HEK293 (cell line): ENCODE measurements at regions not wholly inside any gene's neighbourhood (a gene's known extent, or its start where the extent isn't known, plus 50 kb on each side); places are given as distances from the start of the nearest gene placed in this dataset.

ENCODE experiments used
- GLI4 ChIP-seq: fragments of 450-650 bp; formaldehyde crosslinking; IDR thresholded peaks from 2 replicates; pipeline ENCODE4 v1.5.1; 2016; ENCODE audit warnings: missing biosample characterization, missing genetic modification characterization
- HOXD13 ChIP-seq: sonication (generic); formaldehyde crosslinking; IDR thresholded peaks from 2 replicates; pipeline ENCODE4 v1.8.0; 2022; ENCODE audit warnings: missing genetic modification reagents, borderline replicate concordance
- SALL2 ChIP-seq: fragments of 450-650 bp; formaldehyde crosslinking; IDR thresholded peaks from 2 replicates; pipeline ENCODE4 v1.5.0; 2017; ENCODE audit warnings: missing biosample characterization, mild to moderate bottlenecking, missing genetic modification characterization, borderline replicate concordance
- ZBTB20 ChIP-seq: fragments of 450-650 bp; formaldehyde crosslinking; IDR thresholded peaks from 2 replicates; pipeline ENCODE4 v1.5.1; 2016; ENCODE audit warnings: missing biosample characterization, missing genetic modification characterization
- ZFP41 ChIP-seq: fragments of 450-650 bp; formaldehyde crosslinking; IDR thresholded peaks from 2 replicates; pipeline ENCODE4 v1.5.1; 2016; ENCODE audit warnings: missing biosample characterization, missing genetic modification characterization, borderline replicate concordance
- ZNF510 ChIP-seq: fragments of 450-650 bp; formaldehyde crosslinking; IDR thresholded peaks from 2 replicates; pipeline ENCODE4 v1.5.1; 2018; ENCODE audit warnings: mild to moderate bottlenecking, missing genetic modification characterization, missing biosample characterization; ENCODE audit not compliant: insufficient replicate concordance
- ZNF776 ChIP-seq: fragments of 450-650 bp; formaldehyde crosslinking; IDR thresholded peaks from 2 replicates; pipeline ENCODE4 v1.5.0; 2017; ENCODE audit warnings: missing biosample characterization, missing genetic modification characterization, borderline replicate concordance
- ZNF837 ChIP-seq: fragments of 450-650 bp; formaldehyde crosslinking; IDR thresholded peaks from 2 replicates; pipeline ENCODE4 v1.5.1; 2016; ENCODE audit warnings: missing biosample characterization, missing genetic modification characterization
- TF ChIP-seq, protein P1 (sequence below): fragments of 450-650 bp; formaldehyde crosslinking; IDR thresholded peaks from 2 replicates; pipeline ENCODE4 v1.5.1; 2016; ENCODE audit warnings: missing biosample characterization, missing genetic modification characterization
- TF ChIP-seq, protein P2 (sequence below): fragments of 450-650 bp; formaldehyde crosslinking; IDR thresholded peaks from 2 replicates; pipeline ENCODE4 v1.5.1; 2016; ENCODE audit warnings: missing biosample characterization, missing genetic modification characterization
- TF ChIP-seq, protein P3 (sequence below): fragments of 450-650 bp; formaldehyde crosslinking; conservative IDR thresholded peaks from 2 replicates; pipeline ENCODE4 v1.5.1; 2016; ENCODE audit warnings: low read depth, missing biosample characterization, missing genetic modification characterization
- TF ChIP-seq, protein P4 (sequence below): fragments of 450-650 bp; formaldehyde crosslinking; IDR thresholded peaks from 2 replicates; pipeline ENCODE4 v1.5.1; 2016; ENCODE audit warnings: missing biosample characterization, missing genetic modification characterization
- TF ChIP-seq, protein P5 (sequence below): fragments of 450-650 bp; formaldehyde crosslinking; IDR thresholded peaks from 2 replicates; pipeline ENCODE4 v1.5.1; 2016; ENCODE audit warnings: missing biosample characterization, missing genetic modification characterization
- TF ChIP-seq, protein P6 (sequence below): fragments of 450-650 bp; formaldehyde crosslinking; IDR thresholded peaks from 2 replicates; pipeline ENCODE4 v1.5.1; 2016; ENCODE audit warnings: missing biosample characterization, missing genetic modification characterization

DNA sequence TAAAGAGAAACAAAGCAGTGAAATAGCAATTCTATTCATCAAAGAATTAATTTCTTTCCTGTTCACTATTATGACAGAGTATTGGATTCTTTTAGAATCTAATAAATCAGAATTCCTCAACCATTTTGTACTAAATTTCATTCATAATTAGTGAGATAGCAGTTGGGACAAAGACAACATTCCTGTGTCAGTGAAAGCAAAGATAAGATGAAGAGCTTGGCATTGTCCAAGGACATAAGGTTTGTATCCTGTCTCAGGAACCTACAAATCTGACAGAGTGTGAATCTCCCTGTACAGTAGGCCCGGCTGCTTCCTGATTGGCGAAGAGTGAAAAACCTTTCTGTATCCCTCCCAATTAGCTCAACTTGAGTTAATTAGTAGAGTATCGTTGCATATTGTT is 349.1 kb downstream of the ISL1 start:
- TF ChIP-seq, protein P1, sequence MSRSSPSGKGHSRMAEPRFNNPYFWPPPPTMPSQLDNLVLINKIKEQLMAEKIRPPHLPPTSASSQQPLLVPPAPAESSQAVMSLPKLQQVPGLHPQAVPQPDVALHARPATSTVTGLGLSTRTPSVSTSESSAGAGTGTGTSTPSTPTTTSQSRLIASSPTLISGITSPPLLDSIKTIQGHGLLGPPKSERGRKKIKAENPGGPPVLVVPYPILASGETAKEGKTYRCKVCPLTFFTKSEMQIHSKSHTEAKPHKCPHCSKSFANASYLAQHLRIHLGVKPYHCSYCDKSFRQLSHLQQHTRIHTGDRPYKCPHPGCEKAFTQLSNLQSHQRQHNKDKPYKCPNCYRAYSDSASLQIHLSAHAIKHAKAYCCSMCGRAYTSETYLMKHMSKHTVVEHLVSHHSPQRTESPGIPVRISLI, result no peak
- no peak for TF ChIP-seq GLI4 (tag by site-specific recombination)
- TF ChIP-seq, protein P2, sequence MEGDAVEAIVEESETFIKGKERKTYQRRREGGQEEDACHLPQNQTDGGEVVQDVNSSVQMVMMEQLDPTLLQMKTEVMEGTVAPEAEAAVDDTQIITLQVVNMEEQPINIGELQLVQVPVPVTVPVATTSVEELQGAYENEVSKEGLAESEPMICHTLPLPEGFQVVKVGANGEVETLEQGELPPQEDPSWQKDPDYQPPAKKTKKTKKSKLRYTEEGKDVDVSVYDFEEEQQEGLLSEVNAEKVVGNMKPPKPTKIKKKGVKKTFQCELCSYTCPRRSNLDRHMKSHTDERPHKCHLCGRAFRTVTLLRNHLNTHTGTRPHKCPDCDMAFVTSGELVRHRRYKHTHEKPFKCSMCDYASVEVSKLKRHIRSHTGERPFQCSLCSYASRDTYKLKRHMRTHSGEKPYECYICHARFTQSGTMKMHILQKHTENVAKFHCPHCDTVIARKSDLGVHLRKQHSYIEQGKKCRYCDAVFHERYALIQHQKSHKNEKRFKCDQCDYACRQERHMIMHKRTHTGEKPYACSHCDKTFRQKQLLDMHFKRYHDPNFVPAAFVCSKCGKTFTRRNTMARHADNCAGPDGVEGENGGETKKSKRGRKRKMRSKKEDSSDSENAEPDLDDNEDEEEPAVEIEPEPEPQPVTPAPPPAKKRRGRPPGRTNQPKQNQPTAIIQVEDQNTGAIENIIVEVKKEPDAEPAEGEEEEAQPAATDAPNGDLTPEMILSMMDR (tag by site-specific recombination), result no peak
- TF ChIP-seq, protein P3, sequence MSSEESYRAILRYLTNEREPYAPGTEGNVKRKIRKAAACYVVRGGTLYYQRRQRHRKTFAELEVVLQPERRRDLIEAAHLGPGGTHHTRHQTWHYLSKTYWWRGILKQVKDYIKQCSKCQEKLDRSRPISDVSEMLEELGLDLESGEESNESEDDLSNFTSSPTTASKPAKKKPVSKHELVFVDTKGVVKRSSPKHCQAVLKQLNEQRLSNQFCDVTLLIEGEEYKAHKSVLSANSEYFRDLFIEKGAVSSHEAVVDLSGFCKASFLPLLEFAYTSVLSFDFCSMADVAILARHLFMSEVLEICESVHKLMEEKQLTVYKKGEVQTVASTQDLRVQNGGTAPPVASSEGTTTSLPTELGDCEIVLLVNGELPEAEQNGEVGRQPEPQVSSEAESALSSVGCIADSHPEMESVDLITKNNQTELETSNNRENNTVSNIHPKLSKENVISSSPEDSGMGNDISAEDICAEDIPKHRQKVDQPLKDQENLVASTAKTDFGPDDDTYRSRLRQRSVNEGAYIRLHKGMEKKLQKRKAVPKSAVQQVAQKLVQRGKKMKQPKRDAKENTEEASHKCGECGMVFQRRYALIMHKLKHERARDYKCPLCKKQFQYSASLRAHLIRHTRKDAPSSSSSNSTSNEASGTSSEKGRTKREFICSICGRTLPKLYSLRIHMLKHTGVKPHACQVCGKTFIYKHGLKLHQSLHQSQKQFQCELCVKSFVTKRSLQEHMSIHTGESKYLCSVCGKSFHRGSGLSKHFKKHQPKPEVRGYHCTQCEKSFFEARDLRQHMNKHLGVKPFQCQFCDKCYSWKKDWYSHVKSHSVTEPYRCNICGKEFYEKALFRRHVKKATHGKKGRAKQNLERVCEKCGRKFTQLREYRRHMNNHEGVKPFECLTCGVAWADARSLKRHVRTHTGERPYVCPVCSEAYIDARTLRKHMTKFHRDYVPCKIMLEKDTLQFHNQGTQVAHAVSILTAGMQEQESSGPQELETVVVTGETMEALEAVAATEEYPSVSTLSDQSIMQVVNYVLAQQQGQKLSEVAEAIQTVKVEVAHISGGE (tag by site-specific recombination), result no peak
- TF ChIP-seq, protein P4, sequence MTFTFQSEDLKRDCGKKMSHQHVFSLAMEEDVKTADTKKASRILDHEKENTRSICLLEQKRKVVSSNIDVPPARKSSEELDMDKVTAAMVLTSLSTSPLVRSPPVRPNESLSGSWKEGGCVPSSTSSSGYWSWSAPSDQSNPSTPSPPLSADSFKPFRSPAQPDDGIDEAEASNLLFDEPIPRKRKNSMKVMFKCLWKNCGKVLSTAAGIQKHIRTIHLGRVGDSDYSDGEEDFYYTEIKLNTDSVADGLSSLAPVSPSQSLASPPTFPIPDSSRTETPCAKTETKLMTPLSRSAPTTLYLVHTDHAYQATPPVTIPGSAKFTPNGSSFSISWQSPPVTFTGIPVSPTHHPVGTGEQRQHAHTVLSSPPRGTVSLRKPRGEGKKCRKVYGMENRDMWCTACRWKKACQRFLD, result no peak
- no peak for TF ChIP-seq ZNF776 (tag by site-specific recombination)
- TF ChIP-seq ZFP41 (tag by site-specific recombination), result no peak
- TF ChIP-seq, protein P5, sequence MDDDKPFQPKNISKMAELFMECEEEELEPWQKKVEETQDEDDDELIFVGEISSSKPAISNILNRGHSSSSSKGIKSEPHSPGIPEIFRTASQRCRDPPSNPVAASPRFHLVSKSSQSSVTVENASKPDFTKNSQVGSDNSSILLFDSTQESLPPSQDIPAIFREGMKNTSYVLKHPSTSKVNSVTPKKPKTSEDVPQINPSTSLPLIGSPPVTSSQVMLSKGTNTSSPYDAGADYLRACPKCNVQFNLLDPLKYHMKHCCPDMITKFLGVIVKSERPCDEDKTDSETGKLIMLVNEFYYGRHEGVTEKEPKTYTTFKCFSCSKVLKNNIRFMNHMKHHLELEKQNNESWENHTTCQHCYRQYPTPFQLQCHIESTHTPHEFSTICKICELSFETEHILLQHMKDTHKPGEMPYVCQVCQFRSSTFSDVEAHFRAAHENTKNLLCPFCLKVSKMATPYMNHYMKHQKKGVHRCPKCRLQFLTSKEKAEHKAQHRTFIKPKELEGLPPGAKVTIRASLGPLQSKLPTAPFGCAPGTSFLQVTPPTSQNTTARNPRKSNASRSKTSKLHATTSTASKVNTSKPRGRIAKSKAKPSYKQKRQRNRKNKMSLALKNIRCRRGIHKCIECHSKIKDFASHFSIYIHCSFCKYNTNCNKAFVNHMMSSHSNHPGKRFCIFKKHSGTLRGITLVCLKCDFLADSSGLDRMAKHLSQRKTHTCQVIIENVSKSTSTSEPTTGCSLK (tag by site-specific recombination), result no peak
- no peak for TF ChIP-seq ZNF510 (tag by site-specific recombination)
- TF ChIP-seq, protein P6, sequence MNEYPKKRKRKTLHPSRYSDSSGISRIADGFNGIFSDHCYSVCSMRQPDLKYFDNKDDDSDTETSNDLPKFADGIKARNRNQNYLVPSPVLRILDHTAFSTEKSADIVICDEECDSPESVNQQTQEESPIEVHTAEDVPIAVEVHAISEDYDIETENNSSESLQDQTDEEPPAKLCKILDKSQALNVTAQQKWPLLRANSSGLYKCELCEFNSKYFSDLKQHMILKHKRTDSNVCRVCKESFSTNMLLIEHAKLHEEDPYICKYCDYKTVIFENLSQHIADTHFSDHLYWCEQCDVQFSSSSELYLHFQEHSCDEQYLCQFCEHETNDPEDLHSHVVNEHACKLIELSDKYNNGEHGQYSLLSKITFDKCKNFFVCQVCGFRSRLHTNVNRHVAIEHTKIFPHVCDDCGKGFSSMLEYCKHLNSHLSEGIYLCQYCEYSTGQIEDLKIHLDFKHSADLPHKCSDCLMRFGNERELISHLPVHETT (tag by site-specific recombination), result no peak
- TF ChIP-seq ZBTB20, result no peak
- TF ChIP-seq ZNF837, result no peak
- no peak for TF ChIP-seq HOXD13 (CRISPR knock-in tag)
- no peak for TF ChIP-seq SALL2 (tag by site-specific recombination)
